KMS-11 (cell line): ENCODE measurements at regions not wholly inside any gene's neighbourhood (a gene's known extent, or its start where the extent isn't known, plus 50 kb on each side); places are given as distances from the start of the nearest gene placed in this dataset.

Experiments used
- H2AFZ ChIP-seq: fragments of 200-600 bp; sonication (generic); 2 replicates; pipeline ENCODE4 v1.6.1; 2016; ENCODE audit warnings: antibody characterized with exemption, mixed run types, low read depth
- H3K27ac ChIP-seq: fragments of 200-600 bp; sonication (generic); 2 replicates; pipeline ENCODE4 v1.6.1; 2016; ENCODE audit warnings: mild to moderate bottlenecking, mixed run types
- H3K27me3 ChIP-seq: fragments of 200-600 bp; sonication (generic); 2 replicates; pipeline ENCODE4 v1.6.1; 2017; ENCODE audit warnings: mild to moderate bottlenecking, low read depth, mixed run types, moderate library complexity; ENCODE audit not compliant: insufficient read depth
- H3K36me3 ChIP-seq: fragments of 200-600 bp; sonication (generic); 2 replicates; pipeline ENCODE4 v1.6.1; 2017; ENCODE audit warnings: mild to moderate bottlenecking, mixed run types; ENCODE audit not compliant: insufficient read depth
- H3K4me1 ChIP-seq: fragments of 200-600 bp; sonication (generic); 2 replicates; pipeline ENCODE4 v1.6.1; 2016; ENCODE audit warnings: mild to moderate bottlenecking, low read depth, mixed run types; ENCODE audit not compliant: poor library complexity, severe bottlenecking
- H3K4me2 ChIP-seq: fragments of 200-600 bp; sonication (generic); 2 replicates; pipeline ENCODE4 v1.7.0; 2016; ENCODE audit warnings: mild to moderate bottlenecking, mixed run types
- H3K4me3 ChIP-seq: fragments of 200-600 bp; sonication (generic); IDR thresholded peaks from 2 replicates; pipeline ENCODE4 v1.6.1; 2017; ENCODE audit warnings: low read depth, low read length, mixed read lengths; ENCODE audit not compliant: insufficient read depth
- H3K79me2 ChIP-seq: fragments of 200-600 bp; sonication (generic); 2 replicates; pipeline ENCODE4 v1.6.1; 2016; ENCODE audit warnings: low read depth, mixed run types; ENCODE audit not compliant: insufficient read depth
- H3K9ac ChIP-seq: fragments of 200-600 bp; sonication (generic); 2 replicates; pipeline ENCODE4 v1.6.1; 2016; ENCODE audit warnings: mild to moderate bottlenecking, mixed run types
- H4K20me1 ChIP-seq: fragments of 200-600 bp; sonication (generic); 2 replicates; pipeline ENCODE4 v1.6.1; 2016; ENCODE audit warnings: mild to moderate bottlenecking, mixed run types; ENCODE audit not compliant: insufficient read depth
- TF ChIP-seq, protein P1 (sequence below): fragments of 200-600 bp; sonication (generic); conservative IDR thresholded peaks from 2 replicates; pipeline ENCODE4 v1.6.1; 2017; ENCODE audit warnings: low read depth, mild to moderate bottlenecking, antibody characterized with exemption, low read length, moderate library complexity, mixed read lengths

DNA sequence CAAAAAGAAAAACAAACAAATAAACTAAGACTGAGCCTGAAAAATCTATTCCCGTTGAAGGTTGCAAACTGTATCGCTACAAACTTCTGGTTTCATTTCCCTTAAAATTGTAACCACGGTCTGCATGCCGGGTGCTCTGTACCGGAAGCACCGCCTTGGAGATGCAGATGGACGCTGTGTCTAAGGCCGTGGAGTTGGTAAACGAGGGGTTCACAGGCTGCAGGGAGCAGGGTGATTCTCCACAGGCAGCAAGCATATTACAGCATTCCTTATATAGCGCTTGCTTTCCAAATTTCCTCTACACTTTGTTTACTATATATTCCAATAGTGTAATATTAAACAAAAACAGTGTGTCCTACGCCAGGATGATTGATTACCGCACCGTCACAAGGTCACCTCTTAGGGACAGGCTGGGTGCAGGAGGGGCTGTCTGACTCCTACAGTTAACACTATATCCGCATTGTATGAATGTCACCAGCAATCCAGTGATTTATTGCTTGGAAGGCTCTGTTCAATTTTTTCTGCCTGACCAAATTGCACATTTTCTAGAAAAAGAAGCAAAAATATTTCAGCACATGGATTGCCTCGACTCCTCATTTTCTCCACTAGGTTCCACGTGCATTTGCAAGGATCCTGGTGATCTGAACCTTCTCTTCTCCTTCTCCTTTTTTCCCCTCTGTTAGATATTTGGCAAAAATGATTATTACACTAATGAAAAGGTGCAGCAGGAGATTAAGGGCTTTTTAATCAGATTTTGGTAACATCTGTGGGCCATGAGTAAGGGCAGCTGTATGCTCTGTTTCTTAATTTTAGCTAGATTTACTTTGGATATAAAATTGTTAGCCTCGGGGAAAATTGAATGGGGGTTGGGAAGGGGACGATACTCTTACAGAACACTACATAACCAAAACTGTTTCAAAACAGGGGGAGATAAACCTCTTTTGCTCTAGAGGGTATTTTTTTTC is 325.8 kb upstream of the MGMT start:
- no peak overlapping the region for H2AFZ ChIP-seq
- H3K79me2 ChIP-seq, result no peaks in the 10 kb centered on the region
- H3K4me2 ChIP-seq, result no peak overlapping the region
- no peaks in the 10 kb centered on the region for H3K36me3 ChIP-seq
- no peaks in the 10 kb centered on the region for H4K20me1 ChIP-seq
- H3K4me1 ChIP-seq, result no peaks in the 10 kb centered on the region
- TF ChIP-seq, protein P1, sequence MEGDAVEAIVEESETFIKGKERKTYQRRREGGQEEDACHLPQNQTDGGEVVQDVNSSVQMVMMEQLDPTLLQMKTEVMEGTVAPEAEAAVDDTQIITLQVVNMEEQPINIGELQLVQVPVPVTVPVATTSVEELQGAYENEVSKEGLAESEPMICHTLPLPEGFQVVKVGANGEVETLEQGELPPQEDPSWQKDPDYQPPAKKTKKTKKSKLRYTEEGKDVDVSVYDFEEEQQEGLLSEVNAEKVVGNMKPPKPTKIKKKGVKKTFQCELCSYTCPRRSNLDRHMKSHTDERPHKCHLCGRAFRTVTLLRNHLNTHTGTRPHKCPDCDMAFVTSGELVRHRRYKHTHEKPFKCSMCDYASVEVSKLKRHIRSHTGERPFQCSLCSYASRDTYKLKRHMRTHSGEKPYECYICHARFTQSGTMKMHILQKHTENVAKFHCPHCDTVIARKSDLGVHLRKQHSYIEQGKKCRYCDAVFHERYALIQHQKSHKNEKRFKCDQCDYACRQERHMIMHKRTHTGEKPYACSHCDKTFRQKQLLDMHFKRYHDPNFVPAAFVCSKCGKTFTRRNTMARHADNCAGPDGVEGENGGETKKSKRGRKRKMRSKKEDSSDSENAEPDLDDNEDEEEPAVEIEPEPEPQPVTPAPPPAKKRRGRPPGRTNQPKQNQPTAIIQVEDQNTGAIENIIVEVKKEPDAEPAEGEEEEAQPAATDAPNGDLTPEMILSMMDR, result no peak
- H3K9ac ChIP-seq, result no peak overlapping the region
- no peak overlapping the region for H3K4me3 ChIP-seq
- no peaks in the 10 kb centered on the region for H3K27me3 ChIP-seq
- no peak overlapping the region for H3K27ac ChIP-seq

DNA sequence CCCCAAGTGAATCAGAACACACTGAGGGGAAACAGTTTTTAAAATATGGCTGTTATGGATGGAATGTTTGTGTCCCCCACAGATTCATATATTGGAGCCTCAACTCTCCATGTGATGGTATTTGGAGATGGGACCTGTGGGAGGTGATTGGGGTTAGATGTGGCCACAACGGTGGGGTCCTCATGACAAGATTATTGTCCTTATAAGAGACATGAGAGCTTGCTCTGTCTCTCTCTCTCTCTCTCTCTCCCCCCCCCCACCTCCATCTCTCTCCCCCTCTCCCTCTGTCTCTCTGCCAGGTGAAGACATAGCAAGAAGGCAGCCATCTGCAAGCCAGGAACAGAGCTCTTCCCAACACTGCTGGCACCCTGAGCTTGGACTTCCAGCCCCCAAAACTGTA is 315.8 kb upstream of the MGMT start:
- H3K4me2 ChIP-seq, result no peak overlapping the region
- no peaks in the 10 kb centered on the region for H3K27me3 ChIP-seq
- H3K9ac ChIP-seq, result no peak overlapping the region
- H3K79me2 ChIP-seq, result no peaks in the 10 kb centered on the region
- no peak overlapping the region for H3K4me3 ChIP-seq
- TF ChIP-seq, protein P1, result no peak
- H3K4me1 ChIP-seq, result no peaks in the 10 kb centered on the region
- no peak overlapping the region for H2AFZ ChIP-seq
- no peaks in the 10 kb centered on the region for H3K36me3 ChIP-seq
- no peaks in the 10 kb centered on the region for H4K20me1 ChIP-seq
- H3K27ac ChIP-seq, result no peak overlapping the region

DNA sequence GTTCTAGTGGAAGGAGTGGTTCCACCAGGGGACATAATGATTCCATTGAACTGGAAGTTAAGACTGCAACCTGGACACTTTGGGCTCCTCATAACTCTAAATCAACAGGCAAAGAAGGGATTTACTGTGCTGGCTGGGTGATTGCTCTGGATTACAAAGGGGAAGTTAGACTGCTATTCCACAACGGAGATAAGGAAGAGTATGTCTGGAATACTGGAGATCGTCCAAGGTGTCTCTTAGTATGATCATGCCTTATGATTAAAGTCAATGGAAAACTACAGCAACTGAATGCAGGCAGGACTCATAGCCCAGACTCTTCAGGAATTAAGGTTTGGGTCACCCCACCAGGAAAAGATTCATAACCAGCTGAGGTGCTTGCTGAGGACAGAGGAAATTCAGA is 310.6 kb upstream of the MGMT start:
- no peak overlapping the region for H3K27ac ChIP-seq
- no peak overlapping the region for H2AFZ ChIP-seq
- H3K79me2 ChIP-seq, result no peaks in the 10 kb centered on the region
- TF ChIP-seq, protein P1, result no peak
- H3K27me3 ChIP-seq, result no peaks in the 10 kb centered on the region
- no peaks in the 10 kb centered on the region for H3K4me1 ChIP-seq
- H3K4me2 ChIP-seq, result no peak overlapping the region
- no peaks in the 10 kb centered on the region for H3K36me3 ChIP-seq
- H3K9ac ChIP-seq, result no peak overlapping the region
- no peak overlapping the region for H3K4me3 ChIP-seq
- no peaks in the 10 kb centered on the region for H4K20me1 ChIP-seq

DNA sequence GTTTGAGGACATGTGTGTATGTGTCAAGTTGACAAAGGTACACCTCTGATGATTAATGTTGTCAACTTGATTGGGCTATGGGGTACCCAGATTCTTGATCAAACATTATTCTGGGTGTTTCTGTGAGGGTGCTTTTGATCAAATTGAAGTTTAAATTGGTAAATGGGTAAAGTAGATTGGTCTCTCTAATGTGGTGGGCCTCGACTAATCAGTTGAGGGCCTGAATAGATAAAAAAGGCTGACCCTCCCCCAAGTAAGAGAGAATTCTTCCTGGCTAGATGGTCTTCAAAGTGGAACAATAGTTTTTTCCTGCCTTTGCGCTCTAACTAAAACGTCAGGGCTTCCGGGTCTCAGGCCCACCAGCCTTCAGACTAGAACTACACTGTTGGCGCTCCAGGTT is 309.9 kb upstream of the MGMT start:
- no peaks in the 10 kb centered on the region for H3K27me3 ChIP-seq
- H3K27ac ChIP-seq, result no peak overlapping the region
- H4K20me1 ChIP-seq, result no peaks in the 10 kb centered on the region
- TF ChIP-seq, protein P1, result no peak
- no peak overlapping the region for H3K9ac ChIP-seq
- no peaks in the 10 kb centered on the region for H3K4me1 ChIP-seq
- H3K4me3 ChIP-seq, result no peak overlapping the region
- no peak overlapping the region for H2AFZ ChIP-seq
- no peak overlapping the region for H3K4me2 ChIP-seq
- H3K36me3 ChIP-seq, result no peaks in the 10 kb centered on the region
- no peaks in the 10 kb centered on the region for H3K79me2 ChIP-seq
